RCC 7860 (cell line): ENCODE measurements at regions not wholly inside any gene's neighbourhood (a gene's known extent, or its start where the extent isn't known, plus 50 kb on each side); places are given as distances from the start of the nearest gene placed in this dataset.
"Not testable (repeated sequence)": the region's sequence is repeated elsewhere in the genome, so short reads cannot be mapped to it uniquely, and the experiment has no call there.

Experiments
- DNase-seq: peaks from one replicate; pipeline ENCODE4 v3.0.0-alpha.2; 2015; ENCODE audit warnings: low spot score
- FAIRE-seq: peaks from 2 replicates; lab custom pipeline; 2012; peaks lifted over from hg19 to GRCh38; lab: Jason Lieb, UNC

- no peak for DNase-seq
- FAIRE-seq = no peak
Measured at GRCh38 chr13:65342541-65343337, 1887.4 kb downstream of the PCDH9 start.

GRCh38 chr13:65339241-65339640, 1890.9 kb downstream of the PCDH9 start:
- FAIRE-seq (no peak), DNase-seq (no peak)

GRCh38 chr13:65336916-65337315, 1893.2 kb downstream of the PCDH9 start:
- no peak for FAIRE-seq

GRCh38 chr13:65336087-65336749, 1893.9 kb downstream of the PCDH9 start:
- no peak for FAIRE-seq
- no peak for DNase-seq

More at GRCh38 chr13:65336916-65337315, 1893.2 kb downstream of the PCDH9 start:
- no peak for DNase-seq

- FAIRE-seq (no peak), DNase-seq (no peak)
Measured at GRCh38 chr13:65330691-65331090, 1899.4 kb downstream of the PCDH9 start.

GRCh38 chr13:65330287-65330686, 1899.8 kb downstream of the PCDH9 start:
- DNase-seq = no peak
- no peak for FAIRE-seq

- FAIRE-seq, DNase-seq: not testable (repeated sequence)
Measured at GRCh38 chr13:65323192-65323591, 1906.9 kb downstream of the PCDH9 start.

- FAIRE-seq, DNase-seq: not testable (repeated sequence)
Measured at GRCh38 chr13:65321423-65321822, 1908.7 kb downstream of the PCDH9 start.

GRCh38 chr13:65314008-65314407, 1916.1 kb downstream of the PCDH9 start:
- DNase-seq = no peak
- FAIRE-seq = no peak

GRCh38 chr13:65310663-65311328, 1919.3 kb downstream of the PCDH9 start:
- DNase-seq (no peak), FAIRE-seq (no peak)

GRCh38 chr13:65309906-65310305, 1920.2 kb downstream of the PCDH9 start:
- no peak for FAIRE-seq
- no peak for DNase-seq

GRCh38 chr13:65308729-65309128, 1921.4 kb downstream of the PCDH9 start:
- FAIRE-seq, DNase-seq: not testable (repeated sequence)

GRCh38 chr13:65307056-65307455, 1923.1 kb downstream of the PCDH9 start:
- no peak for DNase-seq
- FAIRE-seq = no peak

- FAIRE-seq = no peak
- no peak for DNase-seq
Measured at GRCh38 chr13:65302691-65303090, 1927.4 kb downstream of the PCDH9 start.

GRCh38 chr13:65301506-65301905, 1928.6 kb downstream of the PCDH9 start:
- DNase-seq (no peak), FAIRE-seq (no peak)

GRCh38 chr13:65300220-65300619, 1929.9 kb downstream of the PCDH9 start:
- no peak for FAIRE-seq
- no peak for DNase-seq

GRCh38 chr13:65293530-65294198, 1936.5 kb downstream of the PCDH9 start:
- no peak for FAIRE-seq
- DNase-seq = no peak

- no peak for FAIRE-seq
- DNase-seq = peak; percentile 22
Measured at GRCh38 chr13:65292488-65292901, 1937.6 kb downstream of the PCDH9 start.

GRCh38 chr13:65287405-65287804, 1942.7 kb downstream of the PCDH9 start:
- FAIRE-seq (no peak), DNase-seq (no peak)

GRCh38 chr13:65275838-65276630, 1954.1 kb downstream of the PCDH9 start:
- no peak for FAIRE-seq

More at GRCh38 chr13:65275838-65276630, 1954.1 kb downstream of the PCDH9 start:
- DNase-seq = no peak
